ENCODE measurements at regions not wholly inside any gene's neighbourhood (a gene's known extent, or its start where the extent isn't known, plus 50 kb on each side); places are given as distances from the start of the nearest gene placed in this dataset.

- TF ChIP-seq, protein P1, sequence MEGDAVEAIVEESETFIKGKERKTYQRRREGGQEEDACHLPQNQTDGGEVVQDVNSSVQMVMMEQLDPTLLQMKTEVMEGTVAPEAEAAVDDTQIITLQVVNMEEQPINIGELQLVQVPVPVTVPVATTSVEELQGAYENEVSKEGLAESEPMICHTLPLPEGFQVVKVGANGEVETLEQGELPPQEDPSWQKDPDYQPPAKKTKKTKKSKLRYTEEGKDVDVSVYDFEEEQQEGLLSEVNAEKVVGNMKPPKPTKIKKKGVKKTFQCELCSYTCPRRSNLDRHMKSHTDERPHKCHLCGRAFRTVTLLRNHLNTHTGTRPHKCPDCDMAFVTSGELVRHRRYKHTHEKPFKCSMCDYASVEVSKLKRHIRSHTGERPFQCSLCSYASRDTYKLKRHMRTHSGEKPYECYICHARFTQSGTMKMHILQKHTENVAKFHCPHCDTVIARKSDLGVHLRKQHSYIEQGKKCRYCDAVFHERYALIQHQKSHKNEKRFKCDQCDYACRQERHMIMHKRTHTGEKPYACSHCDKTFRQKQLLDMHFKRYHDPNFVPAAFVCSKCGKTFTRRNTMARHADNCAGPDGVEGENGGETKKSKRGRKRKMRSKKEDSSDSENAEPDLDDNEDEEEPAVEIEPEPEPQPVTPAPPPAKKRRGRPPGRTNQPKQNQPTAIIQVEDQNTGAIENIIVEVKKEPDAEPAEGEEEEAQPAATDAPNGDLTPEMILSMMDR (conservative IDR thresholded peaks at IDR 0.05 in 1 of 2, IDR thresholded peaks at IDR 0.05 in 1 of 2; ENCODE audit: low read depth in 1 of 2, low read length in 2 of 2): no peak
- no peak for TF ChIP-seq EZH2 (IDR thresholded peaks at IDR 0.05; ENCODE audit: low read length, missing control alignments)
Measured at GRCh38 chr11:92588393-92588792, 363.8 kb downstream of the FAT3 start.
